MM.1S (cell line): ENCODE measurements at regions not wholly inside any gene's neighbourhood (a gene's known extent, or its start where the extent isn't known, plus 50 kb on each side); places are given as distances from the start of the nearest gene placed in this dataset.

Experiments
- DNase-seq: peaks from one replicate; pipeline ENCODE4 v3.0.0-alpha.2; 2015
- H2AFZ ChIP-seq: fragments of 300-600 bp; sonication (generic); 2 replicates; pipeline ENCODE4 v1.6.0; 2016; ENCODE audit warnings: antibody characterized with exemption, low read length
- H3F3A ChIP-seq: fragments of 300-600 bp; sonication (generic); 2 replicates; pipeline ENCODE4 v1.6.1; 2016; ENCODE audit warnings: mild to moderate bottlenecking, antibody characterized with exemption, low read length, moderate library complexity, mixed read lengths; ENCODE audit not compliant: insufficient read depth
- H3K27ac ChIP-seq: fragments of 300-600 bp; sonication (generic); 2 replicates; pipeline ENCODE4 v1.5.1; 2016; ENCODE audit warnings: mild to moderate bottlenecking, low read length
- H3K27me3 ChIP-seq: fragments of 300-600 bp; sonication (generic); replicated peaks from 2 replicates; pipeline ENCODE4 v1.6.0; 2016; ENCODE audit warnings: low read length; ENCODE audit not compliant: insufficient read depth
- H3K36me3 ChIP-seq: fragments of 300-600 bp; sonication (generic); replicated peaks from 2 replicates; pipeline ENCODE4 v1.6.1; 2016; ENCODE audit warnings: mild to moderate bottlenecking, low read length, mixed read lengths; ENCODE audit not compliant: insufficient read depth
- H3K4me1 ChIP-seq: fragments of 300-600 bp; sonication (generic); 2 replicates; pipeline ENCODE4 v1.6.1; 2016; ENCODE audit warnings: low read length, mixed read lengths
- H3K4me2 ChIP-seq: fragments of 300-600 bp; sonication (generic); 2 replicates; pipeline ENCODE4 v1.6.0; 2016; ENCODE audit warnings: low read depth, low read length
- H3K4me3 ChIP-seq: fragments of 300-600 bp; sonication (generic); 2 replicates; pipeline ENCODE4 v1.5.1; 2016; ENCODE audit warnings: low read length, mixed read lengths
- H3K79me2 ChIP-seq: fragments of 300-600 bp; sonication (generic); 2 replicates; pipeline ENCODE4 v1.6.1; 2016; ENCODE audit warnings: mixed run types, low read length, mixed read lengths
- H3K9ac ChIP-seq: fragments of 300-600 bp; sonication (generic); 2 replicates; pipeline ENCODE4 v1.6.1; 2016; ENCODE audit warnings: low read length, mixed read lengths
- H3K9me2 ChIP-seq: fragments of 300-600 bp; sonication (generic); replicated peaks from 2 replicates; pipeline ENCODE4 v1.6.1; 2016; ENCODE audit warnings: mild to moderate bottlenecking, low read length, mixed read lengths; ENCODE audit not compliant: insufficient read depth
- H3K9me3 ChIP-seq: fragments of 300-600 bp; sonication (generic); replicated peaks from 2 replicates; pipeline ENCODE4 v1.6.1; 2016; ENCODE audit warnings: mild to moderate bottlenecking, low read length, mixed read lengths; ENCODE audit not compliant: insufficient read depth
- H4K20me1 ChIP-seq: fragments of 300-600 bp; sonication (generic); 2 replicates; pipeline ENCODE4 v1.6.1; 2016; ENCODE audit warnings: mild to moderate bottlenecking, low read length, moderate library complexity, mixed read lengths; ENCODE audit not compliant: insufficient read depth
- CTCF ChIP-seq: fragments of 300-600 bp; sonication (generic); IDR thresholded peaks from 2 replicates; pipeline ENCODE4 v1.5.1; 2016; ENCODE audit warnings: antibody characterized with exemption, low read length, mixed read lengths
- EZH2 ChIP-seq: fragments of 300-600 bp; sonication (generic); optimal IDR thresholded peaks from 2 replicates; pipeline ENCODE3; 2017; ENCODE audit warnings: low read depth, mild to moderate bottlenecking, antibody characterized with exemption, low read length, mixed read lengths
- EZH2phosphoT487 ChIP-seq: fragments of 300-600 bp; sonication (generic); IDR thresholded peaks from 2 replicates; pipeline ENCODE4 v1.6.1; 2018; ENCODE audit warnings: antibody characterized with exemption, low read length

- H3K4me1 ChIP-seq = no peaks in the 10 kb centered on the region
- no peaks in the 10 kb centered on the region for H3K9me3 ChIP-seq
- H2AFZ ChIP-seq = no peak overlapping the region
- no peaks in the 10 kb centered on the region for H3K9me2 ChIP-seq
- no peak overlapping the region for H3K4me3 ChIP-seq
- no peak for TF ChIP-seq EZH2
- TF ChIP-seq CTCF = no peak
- TF ChIP-seq EZH2phosphoT487 = no peak
- no peaks in the 10 kb centered on the region for H3K79me2 ChIP-seq
- H3K27ac ChIP-seq = no peak overlapping the region
- DNase-seq = no peak
- no peaks in the 10 kb centered on the region; the same call in 1 of the 2 replicates for H3K27me3 ChIP-seq
- H3F3A ChIP-seq = no peaks in the 10 kb centered on the region
- H3K4me2 ChIP-seq = no peak overlapping the region
- no peaks in the 10 kb centered on the region for H4K20me1 ChIP-seq
- H3K36me3 ChIP-seq = no peaks in the 10 kb centered on the region
- no peak overlapping the region for H3K9ac ChIP-seq
Observed at GRCh38 chr14:85060121-85060520, 469.8 kb upstream of the FLRT2 start.

GRCh38 chr14:85061256-85061655, 468.7 kb upstream of the FLRT2 start:
- Histone ChIP-seq H3K9me2 (no peaks in the 10 kb centered on the region), H2AFZ (no peak overlapping the region), H3K9me3 (no peaks in the 10 kb centered on the region), H3K79me2 (no peaks in the 10 kb centered on the region), H3K27me3 (no peaks in the 10 kb centered on the region), H3F3A (no peaks in the 10 kb centered on the region), H3K4me2 (no peak overlapping the region), H3K4me1 (no peaks in the 10 kb centered on the region), H3K4me3 (no peak overlapping the region), H4K20me1 (no peaks in the 10 kb centered on the region), H3K27ac (no peak overlapping the region), H3K36me3 (no peaks in the 10 kb centered on the region), H3K9ac (no peak overlapping the region)
- DNase-seq = no peak
- TF ChIP-seq CTCF = no peak
- no peak for TF ChIP-seq EZH2phosphoT487
- TF ChIP-seq EZH2 = no peak

- no peaks in the 10 kb centered on the region for H3K4me1 ChIP-seq
- H3K79me2 ChIP-seq = no peaks in the 10 kb centered on the region
- no peaks in the 10 kb centered on the region for H4K20me1 ChIP-seq
- no peak overlapping the region for H3K4me2 ChIP-seq
- no peaks in the 10 kb centered on the region for H3K27me3 ChIP-seq
- H3F3A ChIP-seq = no peaks in the 10 kb centered on the region
- H3K27ac ChIP-seq = no peak overlapping the region
- no peaks in the 10 kb centered on the region for H3K36me3 ChIP-seq
- H3K9ac ChIP-seq = no peak overlapping the region
- no peak overlapping the region for H3K4me3 ChIP-seq
- H2AFZ ChIP-seq = no peak overlapping the region
- DNase-seq = no peak
- TF ChIP-seq EZH2phosphoT487 = no peak
- no peak for TF ChIP-seq EZH2
- TF ChIP-seq CTCF = no peak
- H3K9me2 ChIP-seq = no peaks in the 10 kb centered on the region
- H3K9me3 ChIP-seq = no peaks in the 10 kb centered on the region
Observed at GRCh38 chr14:85063747-85064146, 466.2 kb upstream of the FLRT2 start.
